ENCODE measurements at regions not wholly inside any gene's neighbourhood (a gene's known extent, or its start where the extent isn't known, plus 50 kb on each side); places are given as distances from the start of the nearest gene placed in this dataset.
"Not testable (repeated sequence)": the region's sequence is repeated elsewhere in the genome, so short reads cannot be mapped to it uniquely, and the experiment has no call there.

GRCh38 chr4:17436047-17436749 lies 75.7 kb downstream of the QDPR start:
- not testable (repeated sequence) for H3K4me3 ChIP-seq; H3K27ac ChIP-seq; H3K27me3 ChIP-seq; H3K36me3 ChIP-seq; DNase-seq (ENCODE audit: low spot score in 2 of 2); H3K4me1 ChIP-seq; H3K9me3 ChIP-seq
- WGBS, result 90% methylated on average over 13 of the region's 21 CpGs

- WGBS, result 91% methylated on average over 5 of the region's 5 CpGs
- Histone ChIP-seq H3K36me3 (no peaks in the 10 kb centered on the region), H3K4me3 (no peak overlapping the region), H3K4me1 (no peaks in the 10 kb centered on the region), H3K27ac (no peak overlapping the region), H3K27me3 (no peaks in the 10 kb centered on the region), H3K9me3 (no peaks in the 10 kb centered on the region)
- TF ChIP-seq EP300 (IDR thresholded peaks at IDR 0.05) (no peak), POLR2AphosphoS5 (IDR thresholded peaks at IDR 0.05) (no peak)
- DNase-seq (ENCODE audit: low spot score in 2 of 2), result no peak
Measured at GRCh38 chr4:17433827-17434226, 78.1 kb downstream of the QDPR start.

GRCh38 chr4:17427991-17428390 lies 83.9 kb downstream of the QDPR start:
- Histone ChIP-seq H3K36me3 (no peaks in the 10 kb centered on the region), H3K9me3 (no peaks in the 10 kb centered on the region), H3K27ac (no peak overlapping the region), H3K4me1 (no peaks in the 10 kb centered on the region), H3K27me3 (no peaks in the 10 kb centered on the region), H3K4me3 (no peak overlapping the region)
- WGBS, result 77% methylated on average over 4 of the region's 4 CpGs
- DNase-seq (ENCODE audit: low spot score in 2 of 2), result no peak
- no peak for TF ChIP-seq POLR2A (IDR thresholded peaks at IDR 0.05)
- TF ChIP-seq EP300 (IDR thresholded peaks at IDR 0.05), result no peak
- TF ChIP-seq CTCF (IDR thresholded peaks at IDR 0.05), result no peak
- no peak for TF ChIP-seq POLR2AphosphoS5 (IDR thresholded peaks at IDR 0.05)

GRCh38 chr4:17426222-17426621 lies 85.7 kb downstream of the QDPR start:
- DNase-seq (ENCODE audit: low spot score in 2 of 2), result no peak
- H3K36me3 ChIP-seq, result no peaks in the 10 kb centered on the region
- WGBS, result 81% methylated on average over 5 of the region's 5 CpGs
- no peaks in the 10 kb centered on the region for H3K4me1 ChIP-seq
- TF ChIP-seq CTCF (IDR thresholded peaks at IDR 0.05) (no peak), POLR2AphosphoS5 (IDR thresholded peaks at IDR 0.05) (no peak), POLR2A (IDR thresholded peaks at IDR 0.05) (no peak), EP300 (IDR thresholded peaks at IDR 0.05) (no peak)
- no peak overlapping the region for H3K4me3 ChIP-seq
- H3K27ac ChIP-seq, result no peak overlapping the region
- no peaks in the 10 kb centered on the region for H3K9me3 ChIP-seq
- no peaks in the 10 kb centered on the region for H3K27me3 ChIP-seq

GRCh38 chr4:17418010-17418409 lies 93.9 kb downstream of the QDPR start:
- H3K9me3 ChIP-seq, result no peaks in the 10 kb centered on the region
- DNase-seq (ENCODE audit: low spot score in 2 of 2), result no peak
- WGBS, result 77% methylated on average over 4 of the region's 4 CpGs
- no peaks in the 10 kb centered on the region for H3K27me3 ChIP-seq
- H3K4me1 ChIP-seq, result no peaks in the 10 kb centered on the region
- H3K27ac ChIP-seq, result no peak overlapping the region
- H3K4me3 ChIP-seq, result no peak overlapping the region
- TF ChIP-seq POLR2AphosphoS5 (IDR thresholded peaks at IDR 0.05) (no peak), POLR2A (IDR thresholded peaks at IDR 0.05) (no peak), CTCF (IDR thresholded peaks at IDR 0.05) (no peak), EP300 (IDR thresholded peaks at IDR 0.05) (no peak)
- H3K36me3 ChIP-seq, result no peaks in the 10 kb centered on the region

- TF ChIP-seq EP300 (IDR thresholded peaks at IDR 0.05), result no peak
- TF ChIP-seq POLR2AphosphoS5 (IDR thresholded peaks at IDR 0.05), result no peak
- TF ChIP-seq POLR2A (IDR thresholded peaks at IDR 0.05), result no peak
- no peak for TF ChIP-seq CTCF (IDR thresholded peaks at IDR 0.05)
- Histone ChIP-seq H3K36me3 (no peaks in the 10 kb centered on the region), H3K4me1 (no peaks in the 10 kb centered on the region), H3K27ac (no peak overlapping the region), H3K27me3 (no peaks in the 10 kb centered on the region), H3K9me3 (no peaks in the 10 kb centered on the region), H3K4me3 (no peak overlapping the region)
- 96% methylated on average over 12 of the region's 34 CpGs for WGBS
- no peak for DNase-seq (ENCODE audit: low spot score in 2 of 2)
Measured at GRCh38 chr4:17414392-17414791, 97.5 kb downstream of the QDPR start.

Data from suprapubic skin (tissue), 4 donors.